SK-N-SH (cell line): ENCODE measurements at regions not wholly inside any gene's neighbourhood (a gene's known extent, or its start where the extent isn't known, plus 50 kb on each side); places are given as distances from the start of the nearest gene placed in this dataset.

Source experiments
- CTCF ChIA-PET: fragments of 300-600, 350-600 bp; formaldehyde crosslinking; extraction: SDS; loops from one replicate; lab custom pipeline; 2021; lab: Yijun Ruan, JAX
- POLR2A ChIA-PET: fragments of 350-600 bp; sonication (Branson Sonifier 250); formaldehyde crosslinking; extraction: SDS; loops from one replicate; lab custom pipeline; 2020; ENCODE audit warnings: antibody characterized with exemption, inconsistent platforms; lab: Yijun Ruan, JAX
- DNase-seq: peaks from one replicate; pipeline ENCODE4 v3.0.0; 2012
- H2AFZ ChIP-seq: fragments of 200-600 bp; sonication (generic); 2 replicates; pipeline ENCODE4 v1.8.1; 2016; ENCODE audit warnings: antibody characterized with exemption, mild to moderate bottlenecking, low read depth
- H3F3A ChIP-seq: fragments of 200-600 bp; sonication (generic); replicated peaks from 2 replicates; pipeline ENCODE3; 2016; ENCODE audit warnings: antibody characterized with exemption, mild to moderate bottlenecking; ENCODE audit not compliant: insufficient read depth
- H3K27ac ChIP-seq, 2 experiments: fragments of 200-500 bp in 1 of 2; fragments of 200-600 bp in 1 of 2; sonication (Bioruptor generic) in 1 of 2; sonication (generic), shearing (Covaris generic) in 1 of 2; 2 replicates each; pipeline versions ENCODE4 v1.5.1 to v1.6.1; 2014 to 2016; ENCODE audit warnings: low read depth in 2 of 2, inconsistent platforms in 1 of 2, low read length in 1 of 2, mild to moderate bottlenecking in 1 of 2, mixed read lengths in 1 of 2
- H3K27me3 ChIP-seq: fragments of 200-600 bp; sonication (generic), shearing (Covaris generic); 2 replicates; pipeline ENCODE4 v1.6.1; 2016; ENCODE audit warnings: mixed run types; ENCODE audit not compliant: insufficient read depth
- H3K36me3 ChIP-seq, 2 experiments: fragments of 200-500 bp in 1 of 2; fragments of 200-600 bp in 1 of 2; sonication (Bioruptor generic) in 1 of 2; sonication (generic) in 1 of 2; replicated peaks in 1 of 2; 2 replicates each; pipeline versions ENCODE3 to v1.5.1; 2014 to 2016; ENCODE audit warnings: low read length in 1 of 2, mild to moderate bottlenecking in 1 of 2; ENCODE audit not compliant: insufficient read depth in 2 of 2, control insufficient read depth in 1 of 2
- H3K4me1 ChIP-seq, 2 experiments: fragments of 200-500 bp in 1 of 2; fragments of 200-600 bp in 1 of 2; sonication (Bioruptor generic) in 1 of 2; sonication (generic), shearing (Covaris generic) in 1 of 2; 2 replicates each; pipeline versions ENCODE4 v1.5.1 to v1.6.1; 2014 to 2016; ENCODE audit warnings: low read depth in 1 of 2, low read length in 1 of 2, mixed run types in 1 of 2; ENCODE audit not compliant: insufficient read depth in 2 of 2, control insufficient read depth in 1 of 2
- H3K4me2 ChIP-seq: fragments of 200-600 bp; sonication (generic), shearing (Covaris generic); 2 replicates; pipeline ENCODE4 v1.6.1; 2017; ENCODE audit warnings: mixed run types
- H3K4me3 ChIP-seq, 2 experiments: fragments of 200-500 bp in 1 of 2; fragments of 200-600 bp in 1 of 2; sonication (Bioruptor generic) in 1 of 2; sonication (generic), shearing (Covaris generic) in 1 of 2; 2 replicates each; pipeline versions ENCODE4 v1.5.1 to v1.8.1; 2014 to 2016; ENCODE audit warnings: low read depth in 2 of 2, inconsistent platforms in 1 of 2, low read length in 1 of 2, mild to moderate bottlenecking in 1 of 2, mixed read lengths in 1 of 2, moderate library complexity in 1 of 2
- H3K79me2 ChIP-seq: fragments of 200-600 bp; sonication (generic); 2 replicates; pipeline ENCODE4 v1.8.1; 2017; ENCODE audit warnings: mild to moderate bottlenecking; ENCODE audit not compliant: insufficient read depth
- H3K9ac ChIP-seq: fragments of 200-600 bp; sonication (generic); 2 replicates; pipeline ENCODE4 v1.6.1; 2017; ENCODE audit warnings: mixed run types
- H3K9me2 ChIP-seq: fragments of 200-600 bp; sonication (generic); 2 replicates; pipeline ENCODE4 v1.6.1; 2017; ENCODE audit warnings: mixed run types
- H3K9me3 ChIP-seq: fragments of 200-600 bp; sonication (generic); 2 replicates; pipeline ENCODE4 v1.6.1; 2017; ENCODE audit warnings: mixed run types, mild to moderate bottlenecking, moderate library complexity
- H4K20me1 ChIP-seq: fragments of 200-600 bp; sonication (generic); 2 replicates; pipeline ENCODE4 v1.6.1; 2017; ENCODE audit warnings: mild to moderate bottlenecking, mixed run types; ENCODE audit not compliant: insufficient read depth
- CHD2 ChIP-seq: fragments of 150-350 bp; IDR thresholded peaks from 2 replicates; pipeline ENCODE4 v1.6.1; 2018; ENCODE audit warnings: low read length; ENCODE audit not compliant: partially characterized antibody
- CTCF ChIP-seq: fragments of 200-600 bp; sonication (generic); IDR thresholded peaks from 2 replicates; pipeline ENCODE4 v1.6.1; 2017; ENCODE audit warnings: antibody characterized with exemption, mild to moderate bottlenecking, moderate library complexity
- ELF1 ChIP-seq: IDR thresholded peaks from 2 replicates; pipeline ENCODE4 v1.4.0; 2012
- GABPA ChIP-seq: IDR thresholded peaks from 2 replicates; pipeline ENCODE4 v1.4.0; 2012; ENCODE audit warnings: low read depth, mild to moderate bottlenecking
- GATA2 ChIP-seq: sonication (generic); formaldehyde crosslinking; IDR thresholded peaks from 2 replicates; pipeline ENCODE4 v1.5.0; 2020; ENCODE audit warnings: mild to moderate bottlenecking, missing genetic modification reagents
- MAX ChIP-seq: IDR thresholded peaks from 2 replicates; pipeline ENCODE4 v1.4.0; 2012; ENCODE audit warnings: low read depth
- MEF2A ChIP-seq: IDR thresholded peaks from 2 replicates; pipeline ENCODE4 v1.4.0; 2012; ENCODE audit warnings: low read depth, borderline replicate concordance
- MXI1 ChIP-seq: IDR thresholded peaks from 2 replicates; pipeline ENCODE4 v1.6.1; 2012; ENCODE audit warnings: mild to moderate bottlenecking, low read depth, low read length, improper control_type of control experiment
- NFIC ChIP-seq: IDR thresholded peaks from 2 replicates; pipeline ENCODE4 v1.4.0; 2012; ENCODE audit warnings: borderline replicate concordance
- NRF1 ChIP-seq: IDR thresholded peaks from 2 replicates; pipeline ENCODE4 v1.6.1; 2012; ENCODE audit warnings: low read depth, mild to moderate bottlenecking, low read length
- RCOR1 ChIP-seq: fragments of 150-350 bp; IDR thresholded peaks from 2 replicates; pipeline ENCODE4 v1.6.1; 2017; ENCODE audit warnings: antibody characterized with exemption, low read length
- REST ChIP-seq: IDR thresholded peaks from 2 replicates; pipeline ENCODE4 v1.6.1; 2012; ENCODE audit warnings: mild to moderate bottlenecking, low read depth, low read length, moderate library complexity
- RFX5 ChIP-seq: IDR thresholded peaks from 2 replicates; pipeline ENCODE4 v1.6.1; 2012; ENCODE audit warnings: mild to moderate bottlenecking, improper control_type of control experiment, low read length
- RXRA ChIP-seq: IDR thresholded peaks from 2 replicates; pipeline ENCODE4 v1.4.0; 2012; ENCODE audit warnings: low read depth, mild to moderate bottlenecking, borderline replicate concordance
- SIN3A ChIP-seq: IDR thresholded peaks from 2 replicates; pipeline ENCODE4 v1.6.1; 2012; ENCODE audit warnings: low read depth, mild to moderate bottlenecking, low read length, moderate library complexity, borderline replicate concordance
- SMC3 ChIP-seq: IDR thresholded peaks from 2 replicates; pipeline ENCODE4 v1.6.1; 2012; ENCODE audit warnings: low read depth, low read length, improper control_type of control experiment
- TAF1 ChIP-seq: IDR thresholded peaks from 2 replicates; pipeline ENCODE4 v1.6.1; 2012; ENCODE audit warnings: low read depth, mild to moderate bottlenecking, low read length, moderate library complexity, borderline replicate concordance
- TEAD4 ChIP-seq: IDR thresholded peaks from 2 replicates; pipeline ENCODE4 v1.4.0; 2012; ENCODE audit warnings: mild to moderate bottlenecking, borderline replicate concordance; ENCODE audit not compliant: insufficient read depth
- USF1 ChIP-seq: IDR thresholded peaks from 2 replicates; pipeline ENCODE4 v1.4.0; 2012; ENCODE audit warnings: low read depth, borderline replicate concordance
- ZBTB33 ChIP-seq: IDR thresholded peaks from 2 replicates; pipeline ENCODE4 v1.4.0; 2012; ENCODE audit warnings: low read depth, borderline replicate concordance
- WGBS: methylation state at CpG from one replicate; pipeline ENCODE4 v1.1.6; 2017; ENCODE audit warnings: low lambda C conversion rate; 5-methylcytosine and 5-hydroxymethylcytosine counted together

GRCh38 chr10:131626274-131626673 is 274.5 kb upstream of the PPP2R2D start:
- H3K9ac ChIP-seq, result no peak overlapping the region
- H3K27ac ChIP-seq, result no peak overlapping the region
- no peaks in the 10 kb centered on the region; the same call in 1 of the 2 replicates for H3K9me3 ChIP-seq
- CTCF ChIA-PET, result interaction anchor here (1.0 kb wide), 1 partner anchor 161 kb away, joined by 3 read pairs; no protein-coding TSS in a partner anchor
- TF ChIP-seq SMC3 (no peak), CHD2 (no peak), NFIC (no peak), MAX (no peak), REST (no peak), RFX5 (no peak), RXRA (no peak), GABPA (no peak), CTCF (no peak), ZBTB33 (no peak), SIN3A (no peak), MXI1 (no peak), USF1 (no peak), TAF1 (no peak), MEF2A (no peak), GATA2 (CRISPR knock-in tag) (no peak), TEAD4 (no peak), ELF1 (no peak), NRF1 (no peak), RCOR1 (no peak)
- WGBS, result no CpG with 5 or more reads among the region's 11 CpGs
- DNase-seq, result no peak
- H3K4me2 ChIP-seq, result no peak overlapping the region
- no peaks in the 10 kb centered on the region for H3K79me2 ChIP-seq
- POLR2A ChIA-PET, result no interaction called here
- no peaks in the 10 kb centered on the region for H3F3A ChIP-seq
- no peaks in the 10 kb centered on the region for H3K9me2 ChIP-seq
- no peaks in the 10 kb centered on the region for H3K27me3 ChIP-seq
- H3K4me1 ChIP-seq, result no peaks in the 10 kb centered on the region
- H2AFZ ChIP-seq, result no peak overlapping the region
- no peaks in the 10 kb centered on the region for H4K20me1 ChIP-seq
- no peak overlapping the region for H3K4me3 ChIP-seq
- H3K36me3 ChIP-seq, result no peaks in the 10 kb centered on the region
